Ovary (tissue), 7 donors: ENCODE measurements at regions not wholly inside any gene's neighbourhood (a gene's known extent, or its start where the extent isn't known, plus 50 kb on each side); places are given as distances from the start of the nearest gene placed in this dataset.
A peak's percentile ranks its signal among the peaks of the same experiment; 100 is the strongest.

Experiments
- DNase-seq, 5 donors: peaks; one replicate each; pipeline ENCODE4 v3.0.0-alpha.2; 2019 to 2020
- H3K27ac ChIP-seq, 2 donors: fragments of 200-600 bp; one replicate each; pipeline versions ENCODE4 v1.5.1 to v1.8.0; 2019 to 2022
- H3K27me3 ChIP-seq: fragments of 200-600 bp; one replicate; pipeline ENCODE4 v1.8.0; 2022
- H3K36me3 ChIP-seq: fragments of 200-600 bp; sonication (generic); one replicate; pipeline ENCODE4 v1.5.1; 2019
- H3K4me1 ChIP-seq: one replicate; pipeline ENCODE4 v1.8.1; 2013; ENCODE audit warnings: mild to moderate bottlenecking, moderate library complexity; ENCODE audit not compliant: insufficient read depth
- H3K4me3 ChIP-seq: fragments of 200-600 bp; sonication (generic); one replicate; pipeline ENCODE4 v1.5.1; 2017
- H3K9me3 ChIP-seq, 2 donors: fragments of 200-600 bp in 1 of 2; sonication (generic) in 1 of 2; one replicate each; pipeline versions ENCODE4 v1.5.1 to v1.8.1; 2013 to 2019; ENCODE audit warnings: mild to moderate bottlenecking in 1 of 2, moderate library complexity in 1 of 2
- CTCF ChIP-seq, 3 donors: fragments of 450-650 bp in 2 of 3; fragments of 200-600 bp in 1 of 3; IDR thresholded peaks; one replicate each; pipeline versions ENCODE4 v1.5.1 to v1.8.0; 2016 to 2022; ENCODE audit warnings: antibody characterized with exemption in 3 of 3, mild to moderate bottlenecking in 1 of 3
- EP300 ChIP-seq: sonication (generic); formaldehyde crosslinking; IDR thresholded peaks from one replicate; pipeline ENCODE4 v1.6.1; 2017; ENCODE audit warnings: antibody characterized with exemption
- POLR2A ChIP-seq: fragments of 450-650 bp; IDR thresholded peaks from one replicate; pipeline ENCODE4 v1.6.1; 2017; ENCODE audit warnings: antibody characterized with exemption, mild to moderate bottlenecking, moderate library complexity
- WGBS, 3 donors: extraction: QIAGEN DNeasy Blood & Tissue Kit in 1 of 3; methylation state at CpG; one replicate each; pipeline versions ENCODE4 v1.1.5 to v1.1.7; 2013 to 2017; 5-methylcytosine and 5-hydroxymethylcytosine counted together
- intact Hi-C, 4 donors: fragments of 100-400 bp; cut with DNase I; formaldehyde crosslinking; loops; one replicate each; pipeline versions ENCODE4 v1.11.0 to v1.15.1; 2022 to 2023
- donor health status: DM: no; HTN: no; CAD: no; lungs with moderate emphysema.
- donor health status: DM: no; HTN: no; CAD: no.
- donor health status: Bipolar disorder and iron deficiency.
- donor health status: DM: no; HTN: no; CAD: no.
- donor health status: DM: yes; HTN: yes; CAD: no.

GRCh38 chr16:79421126-79421525 lies 179.4 kb downstream of the MAF start:
- no peak overlapping the region for H3K27ac ChIP-seq
- no peaks in the 10 kb centered on the region for H3K27me3 ChIP-seq
- H3K4me1 ChIP-seq: no peaks in the 10 kb centered on the region
- no peak for DNase-seq
- WGBS, 3 donors: 96 to 97% (median 97%) methylated on average over 7 of the region's 7 CpGs
- TF ChIP-seq EP300: no peak
- TF ChIP-seq CTCF (IDR thresholded peaks at IDR 0.05): no peak
- no peak for TF ChIP-seq POLR2A
- H3K36me3 ChIP-seq: no peaks in the 10 kb centered on the region
- no peaks in the 10 kb centered on the region for H3K9me3 ChIP-seq
- no peak overlapping the region for H3K4me3 ChIP-seq
- intact Hi-C loops: loop anchor here in 1 of 4 donors (10.0 kb wide), 1 partner anchor 164 kb away; no protein-coding TSS in a partner anchor

- no peak overlapping the region for H3K27ac ChIP-seq
- intact Hi-C loops: loop anchor here in 1 of 4 donors (10.0 kb wide), 1 partner anchor 164 kb away; no protein-coding TSS in a partner anchor
- H3K4me1 ChIP-seq: no peaks in the 10 kb centered on the region
- TF ChIP-seq CTCF (IDR thresholded peaks at IDR 0.05): no peak
- TF ChIP-seq POLR2A: no peak
- TF ChIP-seq EP300: no peak
- H3K36me3 ChIP-seq: no peaks in the 10 kb centered on the region
- no peaks in the 10 kb centered on the region for H3K27me3 ChIP-seq
- H3K4me3 ChIP-seq: no peak overlapping the region
- DNase-seq: peak in 1 of 5 donors; percentile 26
- 93 to 96% (median 95%) methylated on average over 13 of the region's 13 CpGs for WGBS, 3 donors
- H3K9me3 ChIP-seq: no peaks in the 10 kb centered on the region
Observed at GRCh38 chr16:79420493-79420892, 180.0 kb downstream of the MAF start.

- Histone ChIP-seq H3K9me3 (no peaks in the 10 kb centered on the region), H3K4me1 (no peaks in the 10 kb centered on the region), H3K27ac (no peak overlapping the region), H3K27me3 (no peaks in the 10 kb centered on the region), H3K4me3 (no peak overlapping the region), H3K36me3 (no peaks in the 10 kb centered on the region)
- TF ChIP-seq CTCF (IDR thresholded peaks at IDR 0.05) (no peak), EP300 (no peak), POLR2A (no peak)
- no peak for DNase-seq
- intact Hi-C loops: loop anchor here in 1 of 4 donors (10.0 kb wide), 1 partner anchor 176 kb away; no protein-coding TSS in a partner anchor
- 92 to 94% (median 93%) methylated on average over 6 of the region's 6 CpGs for WGBS, 3 donors
Observed at GRCh38 chr16:79419148-79419547, 181.4 kb downstream of the MAF start.

- H3K27me3 ChIP-seq: no peaks in the 10 kb centered on the region
- no peak for TF ChIP-seq POLR2A
- no peak for TF ChIP-seq CTCF (IDR thresholded peaks at IDR 0.05)
- no peak for TF ChIP-seq EP300
- H3K36me3 ChIP-seq: no peaks in the 10 kb centered on the region
- no peaks in the 10 kb centered on the region for H3K4me1 ChIP-seq
- H3K4me3 ChIP-seq: no peak overlapping the region
- WGBS, 3 donors: 6 to 15% (median 13%) methylated on average over 17 of the region's 17 CpGs
- intact Hi-C loops: loop anchor here in 1 of 4 donors (10.0 kb wide), 1 partner anchor 177 kb away; no protein-coding TSS in a partner anchor
- H3K27ac ChIP-seq: peak overlapping the region in 1 of 2 donors; percentile 61
- no peaks in the 10 kb centered on the region for H3K9me3 ChIP-seq
- DNase-seq: peak in 1 of 5 donors; percentile 18
Observed at GRCh38 chr16:79417601-79418008, 182.9 kb downstream of the MAF start.
